Adipocyte (in vitro differentiated cells): ENCODE measurements at regions not wholly inside any gene's neighbourhood (a gene's known extent, or its start where the extent isn't known, plus 50 kb on each side); places are given as distances from the start of the nearest gene placed in this dataset.
A peak's percentile ranks its signal among the peaks of the same experiment; 100 is the strongest.

Experiments used
- DNase-seq: peaks from one replicate; pipeline ENCODE4 v3.0.0-alpha.2; 2015; ENCODE audit warnings: low read depth
- H3K27me3 ChIP-seq: replicated peaks from 2 replicates; pipeline ENCODE4 v1.7.0; 2013; ENCODE audit warnings: mild to moderate bottlenecking, low read length, moderate library complexity; ENCODE audit not compliant: control insufficient read depth, insufficient read depth
- H3K36me3 ChIP-seq: 2 replicates; pipeline ENCODE4 v1.7.0; 2013; ENCODE audit warnings: low read length, mild to moderate bottlenecking, moderate library complexity; ENCODE audit not compliant: control insufficient read depth, insufficient read depth, severe bottlenecking
- H3K4me1 ChIP-seq: 2 replicates; pipeline ENCODE4 v1.7.0; 2013; ENCODE audit warnings: mild to moderate bottlenecking, low read length, moderate library complexity; ENCODE audit not compliant: control insufficient read depth, insufficient read depth
- H3K4me3 ChIP-seq: 2 replicates; pipeline ENCODE4 v1.7.0; 2013; ENCODE audit warnings: mild to moderate bottlenecking, low read length, moderate library complexity
- H3K9ac ChIP-seq: 2 replicates; pipeline ENCODE4 v1.7.0; 2013; ENCODE audit warnings: mild to moderate bottlenecking, low read length, moderate library complexity
- H3K9me3 ChIP-seq: 2 replicates; pipeline ENCODE4 v1.7.0; 2013; ENCODE audit warnings: mild to moderate bottlenecking, low read length, moderate library complexity; ENCODE audit not compliant: control insufficient read depth

- no peak for DNase-seq
- H3K9ac ChIP-seq = no peak overlapping the region
- H3K36me3 ChIP-seq = no peaks in the 10 kb centered on the region
- H3K9me3 ChIP-seq = no peaks in the 10 kb centered on the region
- H3K27me3 ChIP-seq = no peaks in the 10 kb centered on the region
- H3K4me1 ChIP-seq = peaks cover 16% of the 10 kb centered on the region
- no peak overlapping the region for H3K4me3 ChIP-seq
Measured at GRCh38 chr21:28358702-28359101, 634.0 kb downstream of the LTN1 start.

- no peak for DNase-seq
- H3K9me3 ChIP-seq = no peaks in the 10 kb centered on the region
- H3K36me3 ChIP-seq = no peaks in the 10 kb centered on the region
- no peaks in the 10 kb centered on the region for H3K27me3 ChIP-seq
- peaks cover 16% of the 10 kb centered on the region for H3K4me1 ChIP-seq
- no peak overlapping the region for H3K9ac ChIP-seq
- H3K4me3 ChIP-seq = no peak overlapping the region
Measured at GRCh38 chr21:28358170-28358569, 634.5 kb downstream of the LTN1 start.

- H3K4me3 ChIP-seq = no peak overlapping the region
Measured at GRCh38 chr21:28357743-28358142, 634.9 kb downstream of the LTN1 start.

GRCh38 chr21:28356422-28356821 lies 636.3 kb downstream of the LTN1 start:
- Histone ChIP-seq H3K9me3 (no peaks in the 10 kb centered on the region), H3K36me3 (no peaks in the 10 kb centered on the region), H3K27me3 (no peaks in the 10 kb centered on the region), H3K4me3 (no peak overlapping the region), H3K4me1 (peaks cover 16% of the 10 kb centered on the region), H3K9ac (no peak overlapping the region)
- DNase-seq = no peak

More at GRCh38 chr21:28357743-28358142, 634.9 kb downstream of the LTN1 start:
- no peaks in the 10 kb centered on the region for H3K27me3 ChIP-seq
- H3K4me1 ChIP-seq = peaks cover 16% of the 10 kb centered on the region
- no peaks in the 10 kb centered on the region for H3K36me3 ChIP-seq
- no peaks in the 10 kb centered on the region for H3K9me3 ChIP-seq
- H3K9ac ChIP-seq = no peak overlapping the region
- DNase-seq = no peak

- H3K9ac ChIP-seq = no peak overlapping the region
- no peak overlapping the region for H3K4me3 ChIP-seq
- H3K9me3 ChIP-seq = no peaks in the 10 kb centered on the region
- no peak for DNase-seq
- H3K36me3 ChIP-seq = no peaks in the 10 kb centered on the region
- H3K4me1 ChIP-seq = peaks cover 26% of the 10 kb centered on the region
- H3K27me3 ChIP-seq = no peaks in the 10 kb centered on the region
Measured at GRCh38 chr21:28345934-28346333, 646.7 kb downstream of the LTN1 start.

GRCh38 chr21:28344985-28345384 lies 647.7 kb downstream of the LTN1 start:
- Histone ChIP-seq H3K9ac (no peak overlapping the region), H3K4me1 (peaks cover 26% of the 10 kb centered on the region), H3K9me3 (no peaks in the 10 kb centered on the region), H3K27me3 (no peaks in the 10 kb centered on the region), H3K4me3 (no peak overlapping the region), H3K36me3 (no peaks in the 10 kb centered on the region)
- no peak for DNase-seq

- no peak overlapping the region for H3K9ac ChIP-seq
- H3K4me1 ChIP-seq = peaks cover 26% of the 10 kb centered on the region
- H3K9me3 ChIP-seq = no peaks in the 10 kb centered on the region
- H3K27me3 ChIP-seq = no peaks in the 10 kb centered on the region
- peak; percentile 11 for DNase-seq
- H3K36me3 ChIP-seq = no peaks in the 10 kb centered on the region
- H3K4me3 ChIP-seq = no peak overlapping the region
Measured at GRCh38 chr21:28342212-28342810, 650.4 kb downstream of the LTN1 start.

GRCh38 chr21:28339403-28339802 lies 653.3 kb downstream of the LTN1 start:
- Histone ChIP-seq H3K9ac (no peak overlapping the region), H3K27me3 (no peaks in the 10 kb centered on the region), H3K4me1 (peaks cover 29% of the 10 kb centered on the region), H3K9me3 (no peaks in the 10 kb centered on the region), H3K36me3 (no peaks in the 10 kb centered on the region), H3K4me3 (no peak overlapping the region)
- no peak for DNase-seq

- H3K9me3 ChIP-seq = no peaks in the 10 kb centered on the region
- H3K4me3 ChIP-seq = no peak overlapping the region
Measured at GRCh38 chr21:28338701-28339305, 653.9 kb downstream of the LTN1 start.

GRCh38 chr21:28337315-28337714 lies 655.4 kb downstream of the LTN1 start:
- Histone ChIP-seq H3K9me3 (no peaks in the 10 kb centered on the region), H3K4me3 (peak overlapping the region; percentile 29), H3K27me3 (no peaks in the 10 kb centered on the region), H3K36me3 (no peaks in the 10 kb centered on the region), H3K4me1 (peaks cover 43% of the 10 kb centered on the region), H3K9ac (peak overlapping the region; percentile 53)
- DNase-seq = peak; percentile 82

More at GRCh38 chr21:28338701-28339305, 653.9 kb downstream of the LTN1 start:
- no peaks in the 10 kb centered on the region for H3K27me3 ChIP-seq
- no peak overlapping the region for H3K9ac ChIP-seq
- DNase-seq = no peak
- H3K36me3 ChIP-seq = no peaks in the 10 kb centered on the region
- peaks cover 32% of the 10 kb centered on the region for H3K4me1 ChIP-seq

GRCh38 chr21:28336314-28336713 lies 656.4 kb downstream of the LTN1 start:
- Histone ChIP-seq H3K9me3 (no peaks in the 10 kb centered on the region), H3K36me3 (no peaks in the 10 kb centered on the region)
- DNase-seq = peak; percentile 88

GRCh38 chr21:28334407-28334806 lies 658.3 kb downstream of the LTN1 start:
- H3K9ac ChIP-seq = no peak overlapping the region
- peaks cover 43% of the 10 kb centered on the region for H3K4me1 ChIP-seq
- no peaks in the 10 kb centered on the region for H3K36me3 ChIP-seq
- no peak for DNase-seq
- no peaks in the 10 kb centered on the region for H3K27me3 ChIP-seq
- H3K4me3 ChIP-seq = no peak overlapping the region
- no peaks in the 10 kb centered on the region for H3K9me3 ChIP-seq

More at GRCh38 chr21:28336314-28336713, 656.4 kb downstream of the LTN1 start:
- H3K4me3 ChIP-seq = no peak overlapping the region
- no peaks in the 10 kb centered on the region for H3K27me3 ChIP-seq
- H3K4me1 ChIP-seq = peaks cover 43% of the 10 kb centered on the region
- peak overlapping the region; percentile 70 for H3K9ac ChIP-seq
